ENCODE measurements at regions not wholly inside any gene's neighbourhood (a gene's known extent, or its start where the extent isn't known, plus 50 kb on each side); places are given as distances from the start of the nearest gene placed in this dataset.

DNA sequence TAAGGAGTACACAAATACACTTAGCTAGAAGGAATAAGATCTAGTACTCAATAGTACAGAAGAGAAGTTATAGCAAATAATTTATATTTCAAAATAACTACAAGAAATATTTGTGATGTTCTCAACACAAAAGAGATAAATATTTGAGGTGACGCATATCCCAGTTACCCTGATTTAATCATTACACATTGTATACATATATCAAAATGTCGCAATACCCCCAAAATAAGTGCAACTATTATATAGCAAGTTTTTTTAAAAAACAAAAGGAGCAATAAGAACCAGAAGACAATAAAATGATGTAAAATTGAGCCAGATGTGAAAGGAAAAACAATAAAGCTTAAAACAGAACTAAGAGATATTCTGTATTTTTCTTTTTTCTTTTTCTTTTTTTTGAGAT lies 59.3 kb upstream of the KIAA1217 start:
- ChIA-PET POLR2A (no interaction called here), RAD21 (ENCODE audit: low non-redundant PET in 1 of 2, low total read pairs in 2 of 2, uncharacterized antibody in 2 of 2, unreplicated experiment in 2 of 2) (no interaction called here), CTCF (no interaction called here)
- no peaks in the 10 kb centered on the region for H3K4me1 ChIP-seq (ENCODE audit: control insufficient read depth in 1 of 2, insufficient read depth in 2 of 2, low read length in 2 of 2)
- no peaks in the 10 kb centered on the region for H3K36me3 ChIP-seq (ENCODE audit: control insufficient read depth in 1 of 2, insufficient read depth in 2 of 2, low read length in 2 of 2)
- H3K4me3 ChIP-seq (replicated peaks in 1 of 2; ENCODE audit: low read depth in 1 of 2, low read length in 2 of 2): no peak overlapping the region
- intact Hi-C loops (cut with micrococcal nuclease): no loop called here
- no peak for TF ChIP-seq EZH2phosphoT487 (IDR thresholded peaks at IDR 0.05; ENCODE audit: borderline replicate concordance)
- TF ChIP-seq, protein P1, sequence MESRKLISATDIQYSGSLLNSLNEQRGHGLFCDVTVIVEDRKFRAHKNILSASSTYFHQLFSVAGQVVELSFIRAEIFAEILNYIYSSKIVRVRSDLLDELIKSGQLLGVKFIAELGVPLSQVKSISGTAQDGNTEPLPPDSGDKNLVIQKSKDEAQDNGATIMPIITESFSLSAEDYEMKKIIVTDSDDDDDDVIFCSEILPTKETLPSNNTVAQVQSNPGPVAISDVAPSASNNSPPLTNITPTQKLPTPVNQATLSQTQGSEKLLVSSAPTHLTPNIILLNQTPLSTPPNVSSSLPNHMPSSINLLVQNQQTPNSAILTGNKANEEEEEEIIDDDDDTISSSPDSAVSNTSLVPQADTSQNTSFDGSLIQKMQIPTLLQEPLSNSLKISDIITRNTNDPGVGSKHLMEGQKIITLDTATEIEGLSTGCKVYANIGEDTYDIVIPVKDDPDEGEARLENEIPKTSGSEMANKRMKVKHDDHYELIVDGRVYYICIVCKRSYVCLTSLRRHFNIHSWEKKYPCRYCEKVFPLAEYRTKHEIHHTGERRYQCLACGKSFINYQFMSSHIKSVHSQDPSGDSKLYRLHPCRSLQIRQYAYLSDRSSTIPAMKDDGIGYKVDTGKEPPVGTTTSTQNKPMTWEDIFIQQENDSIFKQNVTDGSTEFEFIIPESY (IDR thresholded peaks at IDR 0.05; ENCODE audit: extremely low read depth, insufficient replicate concordance, low read length): no peak
- no peak for TF ChIP-seq SRF (IDR thresholded peaks at IDR 0.05; ENCODE audit: low read depth)
- no peak for TF ChIP-seq EZH2 (IDR thresholded peaks at IDR 0.05)
- TF ChIP-seq, protein P2, sequence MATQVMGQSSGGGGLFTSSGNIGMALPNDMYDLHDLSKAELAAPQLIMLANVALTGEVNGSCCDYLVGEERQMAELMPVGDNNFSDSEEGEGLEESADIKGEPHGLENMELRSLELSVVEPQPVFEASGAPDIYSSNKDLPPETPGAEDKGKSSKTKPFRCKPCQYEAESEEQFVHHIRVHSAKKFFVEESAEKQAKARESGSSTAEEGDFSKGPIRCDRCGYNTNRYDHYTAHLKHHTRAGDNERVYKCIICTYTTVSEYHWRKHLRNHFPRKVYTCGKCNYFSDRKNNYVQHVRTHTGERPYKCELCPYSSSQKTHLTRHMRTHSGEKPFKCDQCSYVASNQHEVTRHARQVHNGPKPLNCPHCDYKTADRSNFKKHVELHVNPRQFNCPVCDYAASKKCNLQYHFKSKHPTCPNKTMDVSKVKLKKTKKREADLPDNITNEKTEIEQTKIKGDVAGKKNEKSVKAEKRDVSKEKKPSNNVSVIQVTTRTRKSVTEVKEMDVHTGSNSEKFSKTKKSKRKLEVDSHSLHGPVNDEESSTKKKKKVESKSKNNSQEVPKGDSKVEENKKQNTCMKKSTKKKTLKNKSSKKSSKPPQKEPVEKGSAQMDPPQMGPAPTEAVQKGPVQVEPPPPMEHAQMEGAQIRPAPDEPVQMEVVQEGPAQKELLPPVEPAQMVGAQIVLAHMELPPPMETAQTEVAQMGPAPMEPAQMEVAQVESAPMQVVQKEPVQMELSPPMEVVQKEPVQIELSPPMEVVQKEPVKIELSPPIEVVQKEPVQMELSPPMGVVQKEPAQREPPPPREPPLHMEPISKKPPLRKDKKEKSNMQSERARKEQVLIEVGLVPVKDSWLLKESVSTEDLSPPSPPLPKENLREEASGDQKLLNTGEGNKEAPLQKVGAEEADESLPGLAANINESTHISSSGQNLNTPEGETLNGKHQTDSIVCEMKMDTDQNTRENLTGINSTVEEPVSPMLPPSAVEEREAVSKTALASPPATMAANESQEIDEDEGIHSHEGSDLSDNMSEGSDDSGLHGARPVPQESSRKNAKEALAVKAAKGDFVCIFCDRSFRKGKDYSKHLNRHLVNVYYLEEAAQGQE (IDR thresholded peaks at IDR 0.05; ENCODE audit: low read depth): no peak
- no peak for TF ChIP-seq POLR2A (IDR thresholded peaks at IDR 0.05; ENCODE audit: borderline replicate concordance, extremely low read depth, insufficient read depth, insufficient read length)
- no peak for TF ChIP-seq POLR2AphosphoS5 (IDR thresholded peaks at IDR 0.05; ENCODE audit: low read depth, low read length)
- no peak for DNase-seq (ENCODE audit: low read depth, low spot score)
- no peaks in the 10 kb centered on the region for H3K27me3 ChIP-seq (ENCODE audit: insufficient read depth, low read length)
- no TSS peak for BruUV-seq (replicated peaks)
- no peak overlapping the region for H2AFZ ChIP-seq (ENCODE audit: low read depth, low read length, poor library complexity, severe bottlenecking)
- no peak overlapping the region for H3K27ac ChIP-seq (ENCODE audit: low read depth, low read length)
- H4K20me1 ChIP-seq (ENCODE audit: insufficient read depth): no peaks in the 10 kb centered on the region; the same call in 1 of the 2 replicates
- H3K79me2 ChIP-seq (ENCODE audit: insufficient read depth, low read length): no peaks in the 10 kb centered on the region
- no peak overlapping the region for H3K9ac ChIP-seq (ENCODE audit: low read length)
- no peak overlapping the region for H3K4me2 ChIP-seq (ENCODE audit: low read length)
- ATAC-seq: no peak
- no peaks in the 10 kb centered on the region for H3K9me3 ChIP-seq (ENCODE audit: control insufficient read depth in 1 of 2, insufficient read depth in 1 of 2, low read depth in 1 of 2, low read length in 2 of 2)
- H3K9me2 ChIP-seq (ENCODE audit: insufficient read depth): no peaks in the 10 kb centered on the region
